ENCODE measurements at regions not wholly inside any gene's neighbourhood (a gene's known extent, or its start where the extent isn't known, plus 50 kb on each side); places are given as distances from the start of the nearest gene placed in this dataset.

- no peaks in the 10 kb centered on the region for H3K27me3 ChIP-seq
- no peaks in the 10 kb centered on the region for H3K9me3 ChIP-seq (ENCODE audit: low read depth)
- no peaks in the 10 kb centered on the region for H3K36me3 ChIP-seq
- no peak for DNase-seq (ENCODE audit: low read depth in 1 of 2, low spot score in 1 of 2)
- H3K4me1 ChIP-seq (ENCODE audit: low read depth) = no peaks in the 10 kb centered on the region
- TF ChIP-seq CTCF (IDR thresholded peaks at IDR 0.05; ENCODE audit: low read depth, low read length) = no peak
- no peak overlapping the region for H3K4me3 ChIP-seq
- H3K27ac ChIP-seq = no peak overlapping the region
Observed at GRCh38 chr6:45783716-45784115, 231.9 kb downstream of the CLIC5 start.

GRCh38 chr6:45781890-45782289, 233.8 kb downstream of the CLIC5 start:
- no peak overlapping the region for H3K4me3 ChIP-seq

GRCh38 chr6:45780523-45780922, 235.1 kb downstream of the CLIC5 start:
- H3K4me3 ChIP-seq = no peak overlapping the region
- TF ChIP-seq CTCF (IDR thresholded peaks at IDR 0.05; ENCODE audit: low read depth, low read length) = no peak
- H3K27me3 ChIP-seq = no peaks in the 10 kb centered on the region
- no peaks in the 10 kb centered on the region for H3K9me3 ChIP-seq (ENCODE audit: low read depth)
- H3K36me3 ChIP-seq = no peaks in the 10 kb centered on the region
- no peak overlapping the region for H3K27ac ChIP-seq
- H3K4me1 ChIP-seq (ENCODE audit: low read depth) = no peaks in the 10 kb centered on the region
- DNase-seq (ENCODE audit: low read depth in 1 of 2, low spot score in 1 of 2) = no peak

More at GRCh38 chr6:45781890-45782289, 233.8 kb downstream of the CLIC5 start:
- no peak overlapping the region for H3K27ac ChIP-seq
- no peak for DNase-seq (ENCODE audit: low read depth in 1 of 2, low spot score in 1 of 2)
- no peak for TF ChIP-seq CTCF (IDR thresholded peaks at IDR 0.05; ENCODE audit: low read depth, low read length)
- H3K27me3 ChIP-seq = no peaks in the 10 kb centered on the region
- H3K36me3 ChIP-seq = no peaks in the 10 kb centered on the region
- H3K9me3 ChIP-seq (ENCODE audit: low read depth) = no peaks in the 10 kb centered on the region
- no peaks in the 10 kb centered on the region for H3K4me1 ChIP-seq (ENCODE audit: low read depth)

- Histone ChIP-seq H3K27me3 (no peaks in the 10 kb centered on the region), H3K27ac (no peak overlapping the region), H3K9me3 (ENCODE audit: low read depth) (no peaks in the 10 kb centered on the region), H3K36me3 (no peaks in the 10 kb centered on the region), H3K4me3 (no peak overlapping the region), H3K4me1 (ENCODE audit: low read depth) (no peaks in the 10 kb centered on the region)
- no peak for TF ChIP-seq CTCF (IDR thresholded peaks at IDR 0.05; ENCODE audit: low read depth, low read length)
- DNase-seq (ENCODE audit: low read depth in 1 of 2, low spot score in 1 of 2) = no peak
Observed at GRCh38 chr6:45775026-45775697, 240.5 kb downstream of the CLIC5 start.

GRCh38 chr6:45773906-45774305, 241.8 kb downstream of the CLIC5 start:
- Histone ChIP-seq H3K36me3 (no peaks in the 10 kb centered on the region), H3K9me3 (ENCODE audit: low read depth) (no peaks in the 10 kb centered on the region), H3K4me3 (no peak overlapping the region), H3K4me1 (ENCODE audit: low read depth) (no peaks in the 10 kb centered on the region), H3K27ac (no peak overlapping the region), H3K27me3 (no peaks in the 10 kb centered on the region)
- no peak for TF ChIP-seq CTCF (IDR thresholded peaks at IDR 0.05; ENCODE audit: low read depth, low read length)
- no peak for DNase-seq (ENCODE audit: low read depth in 1 of 2, low spot score in 1 of 2)

Data from cardiac muscle cell (in vitro differentiated cells and primary cell).